ENCODE measurements at regions not wholly inside any gene's neighbourhood (a gene's known extent, or its start where the extent isn't known, plus 50 kb on each side); places are given as distances from the start of the nearest gene placed in this dataset.

- Histone ChIP-seq H3K56ac (replicated peaks; ENCODE audit: insufficient read length, low read depth, low read length) (no peak overlapping the region), H3K4me3 (ENCODE audit: extremely low read depth in 1 of 4, insufficient read depth in 2 of 4, low read depth in 3 of 4, low read length in 4 of 4) (no peak overlapping the region), H2AK5ac (ENCODE audit: low read depth, low read length) (no peak overlapping the region), H3K9me3 (ENCODE audit: insufficient read depth in 2 of 2, low read depth in 1 of 2, low read length in 1 of 2) (peaks cover 0 to 11% of the 10 kb centered on the region in 2 experiments; a peak in 1 of 4 replicates), H3K4me2 (ENCODE audit: insufficient read depth in 1 of 2, low read depth in 2 of 2, low read length in 2 of 2) (no peak overlapping the region), H2BK5ac (ENCODE audit: low read depth, low read length) (no peak overlapping the region), H4K5ac (ENCODE audit: insufficient read length, low read depth, low read length) (no peak overlapping the region), H4K8ac (ENCODE audit: extremely low read depth, insufficient read depth, low read length) (no peak overlapping the region), H3K36me3 (ENCODE audit: control insufficient read depth in 2 of 4, insufficient read depth in 4 of 4, low read length in 3 of 4) (no peaks in the 10 kb centered on the region), H4K20me1 (replicated peaks in 1 of 2; ENCODE audit: control insufficient read depth in 1 of 2, insufficient read depth in 2 of 2, low read length in 2 of 2) (no peaks in the 10 kb centered on the region), H2BK15ac (ENCODE audit: low read length) (no peak overlapping the region), H2BK12ac (ENCODE audit: low read depth, low read length) (no peak overlapping the region), H3K4ac (replicated peaks; ENCODE audit: insufficient read length, low read depth, low read length) (no peak overlapping the region), H3K23ac (ENCODE audit: insufficient read length) (no peak overlapping the region), H4K91ac (replicated peaks; ENCODE audit: insufficient read length, low read length) (no peak overlapping the region), H3K4me1 (replicated peaks in 1 of 4; ENCODE audit: control insufficient read depth in 3 of 4, insufficient read depth in 4 of 4, low read length in 3 of 4) (no peaks in the 10 kb centered on the region), H2BK120ac (replicated peaks; ENCODE audit: low read depth, low read length) (no peak overlapping the region), H3K79me1 (ENCODE audit: low read depth, low read length) (no peaks in the 10 kb centered on the region), H3K18ac (ENCODE audit: extremely low read depth, low read length) (no peak overlapping the region), H3K9ac (replicated peaks in 1 of 4; ENCODE audit: extremely low read depth in 1 of 4, low read depth in 3 of 4, low read length in 3 of 4) (no peak overlapping the region), H3K14ac (ENCODE audit: insufficient read length) (no peak overlapping the region), H3K79me2 (ENCODE audit: control insufficient read depth in 1 of 2, insufficient read depth in 2 of 2, low read length in 2 of 2) (no peaks in the 10 kb centered on the region), H2AFZ (ENCODE audit: low read length) (no peak overlapping the region), H3K27me3 (replicated peaks in 1 of 4; ENCODE audit: control insufficient read depth in 3 of 4, extremely low read depth in 1 of 4, insufficient read depth in 3 of 4, low read length in 3 of 4) (no peaks in the 10 kb centered on the region), H3K23me2 (ENCODE audit: low read depth, low read length) (no peaks in the 10 kb centered on the region), H3K27ac (ENCODE audit: low read depth, low read length) (no peak overlapping the region), H2BK20ac (ENCODE audit: low read length) (no peak overlapping the region)
- POLR2A ChIA-PET (ENCODE audit: partially characterized antibody) = no interaction called here
- WGBS, 2 experiments (ENCODE audit: extremely low coverage in 1 of 2, insufficient coverage in 1 of 2, insufficient read length in 1 of 2, insufficient replicate concordance in 2 of 2, low coverage in 1 of 2, low lambda C conversion rate in 2 of 2, missing lambda C conversion rate in 1 of 2) = 89% methylated on average over 4 of the region's 4 CpGs; no CpG with 5 or more reads in 1 of the 2 experiments
- FAIRE-seq (no peak), DNase-seq (ENCODE audit: low read depth in 1 of 2, low spot score in 2 of 2) (no peak)
- CTCF ChIA-PET (ENCODE audit: partially characterized antibody) = interaction anchor here (0.6 kb wide), 1 partner anchor 546 kb away, joined by 3 read pairs; no protein-coding TSS in a partner anchor
- TF ChIP-seq BCL11A (IDR thresholded peaks at IDR 0.05; ENCODE audit: low read depth in 2 of 2, low read length in 2 of 2) (no peak), EP300 (IDR thresholded peaks at IDR 0.05; ENCODE audit: borderline replicate concordance in 1 of 2, low read depth in 2 of 2, low read length in 2 of 2) (no peak), ASH2L (IDR thresholded peaks at IDR 0.05; ENCODE audit: low read length) (no peak), FOSL1 (IDR thresholded peaks at IDR 0.05; ENCODE audit: insufficient read depth, low read depth, low read length) (no peak), SIRT6 (IDR thresholded peaks at IDR 0.05; ENCODE audit: low read length) (no peak), CEBPB (IDR thresholded peaks at IDR 0.05; ENCODE audit: low read depth, low read length) (no peak), RFX5 (IDR thresholded peaks at IDR 0.05; ENCODE audit: borderline replicate concordance, low read depth, low read length) (no peak), TEAD4 (IDR thresholded peaks at IDR 0.05; ENCODE audit: low read depth, low read length) (no peak), SAP30 (IDR thresholded peaks at IDR 0.05; ENCODE audit: insufficient read depth, insufficient replicate concordance, low read length) (no peak), SP4 (IDR thresholded peaks at IDR 0.05; ENCODE audit: low read length) (no peak), KDM5A (IDR thresholded peaks at IDR 0.05; ENCODE audit: low read length) (no peak)
Observed at GRCh38 chr20:58765780-58766179, 73.2 kb downstream of the NPEPL1 start.
